ENCODE measurements at regions not wholly inside any gene's neighbourhood (a gene's known extent, or its start where the extent isn't known, plus 50 kb on each side); places are given as distances from the start of the nearest gene placed in this dataset.

DNA sequence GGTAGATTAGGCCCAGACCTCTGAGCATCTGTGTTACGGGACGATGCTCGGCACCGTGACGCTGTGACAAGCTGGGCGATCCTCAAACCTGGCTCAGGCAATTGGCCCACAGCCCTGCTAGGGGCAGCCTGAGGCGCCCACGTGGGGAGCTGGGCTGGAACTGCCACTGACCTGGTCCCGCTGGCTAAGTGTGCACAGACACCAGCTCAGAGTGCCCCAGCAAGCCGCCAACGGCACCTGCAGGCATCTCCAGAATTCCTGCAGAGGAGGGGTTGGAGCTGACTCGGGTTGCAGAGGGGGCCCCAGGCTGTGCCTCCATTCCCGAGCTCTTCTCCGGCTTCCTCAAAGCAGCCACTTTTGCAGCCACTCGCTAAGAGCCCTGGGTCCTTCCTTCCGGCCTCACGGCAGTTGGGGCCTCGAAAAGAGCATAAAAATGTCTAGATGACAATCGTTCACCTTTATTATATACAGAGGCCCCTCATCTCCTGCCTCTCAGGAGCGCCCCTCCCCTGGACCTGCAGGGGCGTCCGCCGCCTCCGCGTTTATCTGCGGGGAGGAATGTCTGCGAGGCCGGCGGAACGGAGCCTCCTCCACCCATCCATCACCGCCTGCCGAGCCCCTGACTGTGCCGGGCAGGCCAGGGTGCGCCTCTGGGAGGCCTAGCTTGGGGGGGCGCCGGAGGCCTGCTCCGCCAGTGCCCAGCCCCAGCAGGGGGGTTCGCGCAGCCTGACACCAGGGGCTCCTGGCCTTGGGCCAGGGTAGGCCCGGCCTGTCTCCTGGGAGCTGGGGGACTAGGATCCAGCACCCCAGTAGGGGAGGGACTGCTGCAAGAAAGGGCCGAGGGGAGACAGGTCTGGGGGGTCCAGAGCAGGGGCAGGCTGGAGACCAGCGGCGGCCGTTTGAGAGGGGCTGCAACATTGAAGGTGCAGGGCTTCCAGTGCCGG is 144.9 kb downstream of the BARX1 start:
- no peak overlapping the region for H3K4me3 ChIP-seq (ENCODE audit: low read depth, poor library complexity, severe bottlenecking)
- peak in 1 of 2 donors; percentile 77 for DNase-seq (ENCODE audit: low spot score in 2 of 2)
- intact Hi-C loops (cut with DNase I; ENCODE audit: low total_unique reads) = no loop called here
- TF ChIP-seq, protein P1, sequence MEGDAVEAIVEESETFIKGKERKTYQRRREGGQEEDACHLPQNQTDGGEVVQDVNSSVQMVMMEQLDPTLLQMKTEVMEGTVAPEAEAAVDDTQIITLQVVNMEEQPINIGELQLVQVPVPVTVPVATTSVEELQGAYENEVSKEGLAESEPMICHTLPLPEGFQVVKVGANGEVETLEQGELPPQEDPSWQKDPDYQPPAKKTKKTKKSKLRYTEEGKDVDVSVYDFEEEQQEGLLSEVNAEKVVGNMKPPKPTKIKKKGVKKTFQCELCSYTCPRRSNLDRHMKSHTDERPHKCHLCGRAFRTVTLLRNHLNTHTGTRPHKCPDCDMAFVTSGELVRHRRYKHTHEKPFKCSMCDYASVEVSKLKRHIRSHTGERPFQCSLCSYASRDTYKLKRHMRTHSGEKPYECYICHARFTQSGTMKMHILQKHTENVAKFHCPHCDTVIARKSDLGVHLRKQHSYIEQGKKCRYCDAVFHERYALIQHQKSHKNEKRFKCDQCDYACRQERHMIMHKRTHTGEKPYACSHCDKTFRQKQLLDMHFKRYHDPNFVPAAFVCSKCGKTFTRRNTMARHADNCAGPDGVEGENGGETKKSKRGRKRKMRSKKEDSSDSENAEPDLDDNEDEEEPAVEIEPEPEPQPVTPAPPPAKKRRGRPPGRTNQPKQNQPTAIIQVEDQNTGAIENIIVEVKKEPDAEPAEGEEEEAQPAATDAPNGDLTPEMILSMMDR (IDR thresholded peaks at IDR 0.05) = no peak
- TF ChIP-seq POLR2A (IDR thresholded peaks at IDR 0.05) = no peak
- WGBS, 2 donors = 31 to 32% methylated on average over 19 to 34 of the region's 45 CpGs

DNA sequence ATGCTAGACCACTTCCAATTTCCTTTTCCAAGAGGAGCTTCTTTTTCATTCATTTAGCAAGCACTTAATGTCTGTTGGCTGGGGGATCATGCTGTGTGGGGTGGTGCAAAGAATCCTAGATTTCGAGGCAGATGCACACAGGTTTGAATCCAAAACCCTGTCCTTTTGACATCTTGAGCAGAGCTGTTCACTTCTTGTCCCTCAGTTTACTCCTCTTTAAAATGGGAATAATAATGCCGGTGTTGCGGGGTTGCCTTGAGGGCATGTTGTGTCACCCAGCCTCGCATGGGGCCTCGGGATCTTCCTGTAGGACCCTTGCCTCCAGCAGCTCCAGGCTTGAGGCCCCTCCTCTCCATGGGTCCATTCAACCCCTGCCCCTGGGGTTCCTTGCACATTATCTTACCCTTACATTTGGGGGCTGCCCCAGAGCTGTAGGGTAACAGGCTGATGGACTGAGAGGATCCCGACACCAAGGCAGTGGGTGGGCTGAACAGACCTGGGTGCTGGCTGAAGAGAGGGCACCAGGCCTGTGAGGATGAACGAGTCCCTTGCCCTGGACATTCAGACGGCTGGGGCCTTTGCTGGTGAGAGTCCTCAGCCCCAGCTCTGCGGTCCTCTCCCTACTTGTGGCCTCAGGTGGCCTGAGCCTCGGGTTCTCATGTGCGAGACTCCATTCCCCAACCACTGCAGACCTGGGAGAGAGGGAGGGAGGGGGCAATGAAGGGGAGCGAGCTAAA is 145.8 kb downstream of the BARX1 start:
- no peak overlapping the region for H3K4me3 ChIP-seq (ENCODE audit: low read depth, poor library complexity, severe bottlenecking)
- peak in 1 of 2 donors; percentile 80 for DNase-seq (ENCODE audit: low spot score in 2 of 2)
- TF ChIP-seq, protein P1 (IDR thresholded peaks at IDR 0.05) = no peak
- TF ChIP-seq POLR2A (IDR thresholded peaks at IDR 0.05) = no peak
- WGBS, 2 donors = 88 to 96% methylated on average over 9 to 12 of the region's 12 CpGs
- intact Hi-C loops (cut with DNase I; ENCODE audit: low total_unique reads) = no loop called here

DNA sequence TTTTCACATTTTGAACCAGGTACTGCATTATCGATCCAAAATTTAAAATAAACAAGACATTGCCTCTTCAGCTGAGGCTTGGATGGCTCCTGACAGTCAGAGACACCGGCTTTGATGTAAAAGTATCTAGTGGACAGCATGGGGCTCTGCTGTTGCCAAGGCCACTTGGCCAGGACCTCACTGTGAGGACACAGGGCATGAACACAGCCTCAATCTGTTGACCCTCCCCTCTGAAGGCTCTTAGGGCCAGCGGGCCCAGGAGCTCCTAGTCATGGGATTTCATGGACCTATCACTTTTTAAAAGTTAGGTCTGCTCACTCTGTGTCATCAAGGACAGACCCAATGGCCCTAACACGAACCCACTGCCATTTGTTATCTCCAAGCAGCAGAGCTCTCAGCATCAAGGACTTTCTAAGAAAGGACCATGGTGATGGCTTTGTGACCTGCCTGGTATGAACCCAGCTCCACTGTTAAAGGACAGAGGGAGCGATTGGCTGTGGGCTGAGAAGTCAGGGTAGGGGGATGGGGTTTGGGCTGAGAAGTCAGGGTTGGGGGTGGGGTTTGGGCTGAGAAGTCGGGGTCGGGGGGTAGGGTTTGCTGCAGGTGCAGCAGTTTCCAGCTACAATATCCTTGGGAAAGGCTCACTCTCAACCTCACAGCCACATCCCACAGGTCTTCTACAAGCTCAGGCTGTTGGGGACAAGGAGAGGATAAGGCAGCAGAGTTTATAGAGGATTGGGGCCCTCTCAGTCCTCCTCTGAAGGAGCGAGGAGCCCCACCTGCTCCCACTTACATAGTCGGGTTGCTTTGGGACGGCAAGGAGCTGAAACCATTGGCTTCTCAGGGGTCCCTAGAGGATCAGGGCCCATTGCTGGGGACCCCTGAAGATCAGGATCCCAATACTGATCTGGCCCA is 146.8 kb downstream of the BARX1 start:
- intact Hi-C loops (cut with DNase I; ENCODE audit: low total_unique reads) = no loop called here
- TF ChIP-seq POLR2A (IDR thresholded peaks at IDR 0.05) = no peak
- TF ChIP-seq, protein P1 (IDR thresholded peaks at IDR 0.05) = no peak
- WGBS, 2 donors = 74 to 85% methylated on average over 10 of the region's 10 CpGs
- H3K4me3 ChIP-seq (ENCODE audit: low read depth, poor library complexity, severe bottlenecking) = no peak overlapping the region
- DNase-seq (ENCODE audit: low spot score in 2 of 2) = peak in 1 of 2 donors; percentile 45

DNA sequence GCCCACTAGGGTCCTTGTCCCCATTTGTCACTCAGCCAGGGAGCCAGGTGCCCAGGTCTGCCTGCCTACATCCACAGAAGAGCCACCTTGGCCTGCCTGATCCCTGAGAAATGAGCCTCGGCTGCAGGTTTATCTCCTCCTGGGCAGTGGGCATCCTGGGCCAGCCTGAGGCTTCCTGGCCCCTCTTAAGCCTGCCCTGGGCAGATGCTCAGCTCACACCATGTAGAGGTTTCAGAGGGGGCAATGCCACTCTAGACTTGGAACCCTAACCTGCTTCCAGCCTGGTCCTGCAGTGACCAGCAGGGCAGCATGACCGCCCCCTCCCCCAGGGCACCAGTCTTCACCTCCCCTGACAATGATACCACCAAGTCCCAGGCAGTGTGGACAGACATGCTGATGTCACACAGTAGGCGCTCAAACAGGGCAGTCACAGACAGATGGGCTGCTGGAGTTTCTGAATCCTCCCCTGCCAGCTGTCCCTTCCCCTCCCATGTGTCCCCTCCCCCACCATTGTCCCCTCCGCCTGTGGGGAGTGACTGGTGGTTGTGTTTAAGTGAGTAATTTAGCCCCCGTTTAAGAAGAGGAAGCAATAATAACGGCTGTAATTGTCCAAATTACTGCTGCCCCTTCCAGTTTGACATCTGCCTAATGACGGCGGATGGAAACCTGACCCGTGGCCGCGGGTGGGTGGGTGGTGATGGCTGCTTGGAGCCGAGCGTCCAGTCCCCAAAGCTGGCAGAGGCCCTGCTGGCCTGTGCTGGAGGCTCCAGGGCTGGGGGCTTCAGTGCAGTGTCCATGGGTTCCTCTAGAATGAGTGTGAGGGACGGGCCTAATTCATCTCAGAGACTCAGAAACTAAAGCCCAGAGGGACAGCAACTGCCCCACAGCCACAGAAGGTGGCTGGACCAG is 147.7 kb downstream of the BARX1 start:
- intact Hi-C loops (cut with DNase I; ENCODE audit: low total_unique reads) = no loop called here
- DNase-seq (ENCODE audit: low spot score in 2 of 2) = peak in 1 of 2 donors; percentile 52
- 53 to 55% methylated on average over 13 to 14 of the region's 14 CpGs for WGBS, 2 donors
- no peak overlapping the region for H3K4me3 ChIP-seq (ENCODE audit: low read depth, poor library complexity, severe bottlenecking)
- no peak for TF ChIP-seq POLR2A (IDR thresholded peaks at IDR 0.05)

DNA sequence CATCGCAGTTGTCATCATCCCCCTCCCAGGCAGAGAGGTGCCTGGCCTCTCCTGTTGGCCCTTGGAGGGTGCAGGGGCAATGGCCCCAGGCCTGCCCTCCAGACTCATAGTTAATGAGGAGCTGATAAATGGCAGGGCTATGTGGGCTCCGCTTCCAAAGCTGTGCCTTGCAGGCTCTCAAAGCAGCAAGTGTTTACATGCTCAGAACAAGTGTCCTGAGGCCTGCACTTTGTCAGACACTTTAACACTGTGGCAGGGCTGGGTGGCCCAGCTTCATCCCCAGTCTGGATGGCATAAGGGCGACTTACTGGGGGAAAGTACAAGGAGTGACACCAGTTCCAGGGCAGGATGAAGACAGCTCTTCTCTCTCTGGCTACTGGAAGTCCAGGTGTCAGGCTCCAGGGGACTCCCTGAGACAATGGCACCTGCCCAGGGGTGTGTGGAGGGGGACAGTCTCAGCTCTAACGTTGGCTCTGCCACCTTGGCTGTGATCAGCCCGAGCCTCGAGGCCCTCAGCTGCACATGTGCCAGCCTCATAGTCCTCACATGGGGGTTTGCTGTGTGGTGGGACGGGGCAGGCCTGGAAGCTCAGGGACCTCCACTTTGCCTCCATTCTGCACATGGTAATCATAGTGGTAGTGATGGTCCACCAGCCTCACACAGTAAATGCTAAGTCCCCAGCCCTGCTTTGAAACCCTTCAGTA is 153.4 kb downstream of the BARX1 start:
- peak in 1 of 2 donors; percentile 63 for DNase-seq (ENCODE audit: low spot score in 2 of 2)
- 71 to 75% methylated on average over 7 of the region's 7 CpGs for WGBS, 2 donors
- TF ChIP-seq, protein P1 (IDR thresholded peaks at IDR 0.05) = no peak
- TF ChIP-seq POLR2A (IDR thresholded peaks at IDR 0.05) = no peak
- H3K4me3 ChIP-seq (ENCODE audit: low read depth, poor library complexity, severe bottlenecking) = no peak overlapping the region
- intact Hi-C loops (cut with DNase I; ENCODE audit: low total_unique reads) = no loop called here
